ENCODE measurements at regions not wholly inside any gene's neighbourhood (a gene's known extent, or its start where the extent isn't known, plus 50 kb on each side); places are given as distances from the start of the nearest gene placed in this dataset.

DNA sequence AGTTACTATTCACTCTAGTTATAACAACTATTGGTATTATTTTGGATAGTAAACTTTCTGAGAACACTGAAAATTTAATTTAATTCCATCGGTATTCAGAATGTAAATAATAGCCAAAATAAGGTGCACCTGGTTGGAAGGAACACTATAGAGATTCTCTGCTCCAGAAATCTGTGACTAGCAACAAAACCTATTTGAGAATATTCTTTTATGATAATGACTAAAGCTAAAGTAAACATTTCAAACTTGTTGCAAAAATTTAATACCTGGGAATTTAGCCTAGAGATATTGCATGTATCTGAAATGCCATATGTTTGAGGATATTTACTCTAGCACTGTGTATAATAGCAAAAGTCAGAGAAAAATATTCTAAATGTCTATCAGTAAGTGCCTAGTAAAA lies 144.1 kb downstream of the PLK2 start:
- no peaks in the 10 kb centered on the region for H3K9me3 ChIP-seq
- no peaks in the 10 kb centered on the region for H3K36me3 Mint-ChIP-seq (ENCODE audit: insufficient read depth, unreplicated experiment)
- intact Hi-C loops (cut with micrococcal nuclease; ENCODE audit: unreplicated experiment): no loop called here
- no peak overlapping the region for H3K4me3 Mint-ChIP-seq (ENCODE audit: unreplicated experiment)
- no peaks in the 10 kb centered on the region for H3K27me3 Mint-ChIP-seq (ENCODE audit: insufficient read depth, unreplicated experiment)
- DNase-seq: no peak
- no peaks in the 10 kb centered on the region for H3K9me3 Mint-ChIP-seq (ENCODE audit: unreplicated experiment)
- BruUV-seq (replicated peaks): no TSS peak
- H3K4me1 ChIP-seq: no peaks in the 10 kb centered on the region
- ChIA-PET POLR2A (no interaction called here), CTCF (no interaction called here)
- no peaks in the 10 kb centered on the region for H3K27me3 ChIP-seq (replicated peaks; ENCODE audit: control insufficient read depth, insufficient read depth, low read length)
- TF ChIP-seq, protein P1, sequence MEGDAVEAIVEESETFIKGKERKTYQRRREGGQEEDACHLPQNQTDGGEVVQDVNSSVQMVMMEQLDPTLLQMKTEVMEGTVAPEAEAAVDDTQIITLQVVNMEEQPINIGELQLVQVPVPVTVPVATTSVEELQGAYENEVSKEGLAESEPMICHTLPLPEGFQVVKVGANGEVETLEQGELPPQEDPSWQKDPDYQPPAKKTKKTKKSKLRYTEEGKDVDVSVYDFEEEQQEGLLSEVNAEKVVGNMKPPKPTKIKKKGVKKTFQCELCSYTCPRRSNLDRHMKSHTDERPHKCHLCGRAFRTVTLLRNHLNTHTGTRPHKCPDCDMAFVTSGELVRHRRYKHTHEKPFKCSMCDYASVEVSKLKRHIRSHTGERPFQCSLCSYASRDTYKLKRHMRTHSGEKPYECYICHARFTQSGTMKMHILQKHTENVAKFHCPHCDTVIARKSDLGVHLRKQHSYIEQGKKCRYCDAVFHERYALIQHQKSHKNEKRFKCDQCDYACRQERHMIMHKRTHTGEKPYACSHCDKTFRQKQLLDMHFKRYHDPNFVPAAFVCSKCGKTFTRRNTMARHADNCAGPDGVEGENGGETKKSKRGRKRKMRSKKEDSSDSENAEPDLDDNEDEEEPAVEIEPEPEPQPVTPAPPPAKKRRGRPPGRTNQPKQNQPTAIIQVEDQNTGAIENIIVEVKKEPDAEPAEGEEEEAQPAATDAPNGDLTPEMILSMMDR (IDR thresholded peaks at IDR 0.05; ENCODE audit: insufficient read depth in 1 of 2, low read depth in 1 of 2, low read length in 1 of 2, severe bottlenecking in 1 of 2, unreplicated experiment in 1 of 2): no peak
- H3K4me3 ChIP-seq (ENCODE audit: low read depth, low read length): no peak overlapping the region
- H3K27ac Mint-ChIP-seq (ENCODE audit: unreplicated experiment): no peak overlapping the region
- H3K4me1 Mint-ChIP-seq (ENCODE audit: low read depth, unreplicated experiment): no peaks in the 10 kb centered on the region
- H3K36me3 ChIP-seq (ENCODE audit: control insufficient read depth, insufficient read depth, low read length): no peaks in the 10 kb centered on the region

DNA sequence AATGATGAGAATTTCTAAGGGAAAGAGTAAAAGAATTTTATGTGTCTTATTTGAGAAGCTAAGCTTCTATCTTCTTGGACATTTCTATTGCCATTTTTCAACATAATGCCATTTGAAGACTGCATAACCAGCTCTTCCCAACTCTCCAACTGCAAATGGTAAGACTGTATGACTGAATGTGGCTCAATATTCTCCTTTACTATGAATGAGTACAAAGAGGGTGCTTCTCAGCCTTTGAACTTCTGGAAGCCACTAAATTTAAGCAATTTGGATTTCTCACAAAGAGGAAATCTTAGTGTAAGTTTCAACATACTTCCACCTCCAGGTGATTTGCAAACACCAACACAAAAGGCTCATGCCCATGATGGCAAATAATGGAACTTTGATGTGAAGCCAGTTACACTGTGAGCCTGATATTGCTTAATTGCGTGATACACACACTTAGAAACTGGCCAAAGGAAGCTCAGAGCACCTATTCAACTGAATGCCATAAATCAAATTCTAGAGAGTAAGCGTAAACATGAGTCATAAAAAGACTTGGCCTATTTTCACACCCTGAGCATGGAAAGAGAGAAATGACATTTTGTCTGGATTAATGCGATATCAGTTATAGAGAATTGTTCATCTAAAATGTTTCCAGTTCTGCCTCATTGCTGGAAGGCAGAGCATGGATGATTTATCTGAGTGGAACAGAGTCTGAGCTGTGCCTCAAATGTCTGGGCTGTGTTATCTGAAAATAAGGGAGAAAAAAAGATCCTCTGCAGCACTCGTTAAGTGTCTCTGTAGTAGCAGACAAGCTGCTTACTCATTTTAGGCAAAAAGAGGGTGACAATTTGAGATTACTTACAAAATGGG lies 145.3 kb downstream of the PLK2 start:
- POLR2A ChIA-PET: no interaction called here
- BruUV-seq (replicated peaks): no TSS peak
- intact Hi-C loops (cut with micrococcal nuclease; ENCODE audit: unreplicated experiment): no loop called here

DNA sequence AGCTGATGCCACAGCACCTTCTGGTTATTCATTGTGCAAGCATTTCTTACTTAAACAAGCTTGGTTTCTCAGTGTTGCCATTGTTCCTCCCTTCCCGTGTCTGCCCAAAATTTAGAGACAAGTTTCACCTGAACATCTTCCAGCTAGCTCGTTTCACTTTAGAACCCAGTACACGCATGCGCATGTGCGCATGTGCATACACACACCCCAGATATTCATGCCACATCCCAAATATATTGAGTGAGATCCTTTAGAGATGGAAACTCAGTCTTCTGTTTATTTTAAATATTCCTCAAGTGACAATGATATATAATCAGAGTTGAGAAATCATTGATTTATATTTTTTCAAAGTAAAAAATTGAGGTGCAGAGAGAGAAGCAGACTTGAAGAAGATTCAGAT lies 147.6 kb downstream of the PLK2 start:
- Mint-ChIP-seq H3K27me3 (ENCODE audit: insufficient read depth, unreplicated experiment) (no peaks in the 10 kb centered on the region), H3K9me3 (ENCODE audit: unreplicated experiment) (no peaks in the 10 kb centered on the region), H3K4me3 (ENCODE audit: unreplicated experiment) (no peak overlapping the region), H3K36me3 (ENCODE audit: insufficient read depth, unreplicated experiment) (no peaks in the 10 kb centered on the region), H3K27ac (ENCODE audit: unreplicated experiment) (no peak overlapping the region), H3K4me1 (ENCODE audit: low read depth, unreplicated experiment) (no peaks in the 10 kb centered on the region)
- H3K27me3 ChIP-seq (replicated peaks; ENCODE audit: control insufficient read depth, insufficient read depth, low read length): no peaks in the 10 kb centered on the region
- BruUV-seq (replicated peaks): no TSS peak
- no peaks in the 10 kb centered on the region for H3K4me1 ChIP-seq
- DNase-seq: no peak
- intact Hi-C loops (cut with micrococcal nuclease; ENCODE audit: unreplicated experiment): no loop called here
- ChIA-PET POLR2A (no interaction called here), CTCF (no interaction called here)
- TF ChIP-seq, protein P1 (IDR thresholded peaks at IDR 0.05; ENCODE audit: insufficient read depth in 1 of 2, low read depth in 1 of 2, low read length in 1 of 2, severe bottlenecking in 1 of 2, unreplicated experiment in 1 of 2): no peak
- H3K4me3 ChIP-seq (ENCODE audit: low read depth, low read length): no peak overlapping the region
- H3K36me3 ChIP-seq (ENCODE audit: control insufficient read depth, insufficient read depth, low read length): no peaks in the 10 kb centered on the region
- H3K9me3 ChIP-seq: no peaks in the 10 kb centered on the region

More for the DNA sequence above, 145.3 kb downstream of the PLK2 start:
- no peaks in the 10 kb centered on the region for H3K27me3 ChIP-seq (replicated peaks; ENCODE audit: control insufficient read depth, insufficient read depth, low read length)
- DNase-seq: no peak
- H3K9me3 Mint-ChIP-seq (ENCODE audit: unreplicated experiment): no peaks in the 10 kb centered on the region
- H3K27ac Mint-ChIP-seq (ENCODE audit: unreplicated experiment): no peak overlapping the region
- H3K36me3 Mint-ChIP-seq (ENCODE audit: insufficient read depth, unreplicated experiment): no peaks in the 10 kb centered on the region
- H3K4me1 Mint-ChIP-seq (ENCODE audit: low read depth, unreplicated experiment): no peaks in the 10 kb centered on the region
- CTCF ChIA-PET: no interaction called here
- H3K36me3 ChIP-seq (ENCODE audit: control insufficient read depth, insufficient read depth, low read length): no peaks in the 10 kb centered on the region
- TF ChIP-seq, protein P1 (IDR thresholded peaks at IDR 0.05; ENCODE audit: insufficient read depth in 1 of 2, low read depth in 1 of 2, low read length in 1 of 2, severe bottlenecking in 1 of 2, unreplicated experiment in 1 of 2): no peak
- no peaks in the 10 kb centered on the region for H3K27me3 Mint-ChIP-seq (ENCODE audit: insufficient read depth, unreplicated experiment)
- H3K4me1 ChIP-seq: no peaks in the 10 kb centered on the region
- H3K4me3 ChIP-seq (ENCODE audit: low read depth, low read length): no peak overlapping the region
- H3K4me3 Mint-ChIP-seq (ENCODE audit: unreplicated experiment): no peak overlapping the region
- no peaks in the 10 kb centered on the region for H3K9me3 ChIP-seq
